OCI-LY1 (cell line): ENCODE measurements at regions not wholly inside any gene's neighbourhood (a gene's known extent, or its start where the extent isn't known, plus 50 kb on each side); places are given as distances from the start of the nearest gene placed in this dataset.

Source experiments
- H2AFZ ChIP-seq: fragments of 200-600 bp; sonication (generic), shearing (Covaris generic); 2 replicates; pipeline ENCODE4 v1.6.0; 2014; ENCODE audit warnings: antibody characterized with exemption, mild to moderate bottlenecking, low read length
- H3F3A ChIP-seq: fragments of 200-600 bp; sonication (generic), shearing (Covaris generic); 2 replicates; pipeline ENCODE4 v1.6.0; 2014; ENCODE audit warnings: mild to moderate bottlenecking, antibody characterized with exemption, low read length, moderate library complexity; ENCODE audit not compliant: insufficient read depth
- H3K27ac ChIP-seq: fragments of 200-600 bp; sonication (generic); 2 replicates; pipeline ENCODE4 v1.5.1; 2014; ENCODE audit warnings: low read length, mixed run types, mild to moderate bottlenecking, low read depth; ENCODE audit not compliant: poor library complexity, severe bottlenecking
- H3K27me3 ChIP-seq: fragments of 200-600 bp; sonication (generic); 2 replicates; pipeline ENCODE4 v1.6.0; 2014; ENCODE audit warnings: antibody characterized with exemption, mild to moderate bottlenecking, low read length, moderate library complexity; ENCODE audit not compliant: insufficient read depth
- H3K36me3 ChIP-seq: fragments of 200-600 bp; sonication (generic); 2 replicates; pipeline ENCODE4 v1.6.1; 2014; ENCODE audit warnings: mild to moderate bottlenecking, antibody characterized with exemption, low read length, moderate library complexity, mixed read lengths; ENCODE audit not compliant: insufficient read depth
- H3K4me1 ChIP-seq: fragments of 200-600 bp; sonication (generic); 2 replicates; pipeline ENCODE4 v1.5.1; 2014; ENCODE audit warnings: mild to moderate bottlenecking, low read length, moderate library complexity; ENCODE audit not compliant: insufficient read depth, severe bottlenecking
- H3K4me2 ChIP-seq: fragments of 200-600 bp; sonication (generic), shearing (Covaris generic); 2 replicates; pipeline ENCODE4 v1.6.1; 2014; ENCODE audit warnings: low read length
- H3K4me3 ChIP-seq: fragments of 200-600 bp; sonication (generic); 2 replicates; pipeline ENCODE4 v1.5.1; 2014; ENCODE audit warnings: low read length, low read depth, mild to moderate bottlenecking, mixed read lengths; ENCODE audit not compliant: poor library complexity, severe bottlenecking
- H3K79me2 ChIP-seq: fragments of 200-600 bp; shearing (Covaris generic); 2 replicates; pipeline ENCODE4 v1.6.1; 2016; ENCODE audit warnings: mixed run types, low read length, mixed read lengths; ENCODE audit not compliant: insufficient read depth
- H3K9ac ChIP-seq: fragments of 200-600 bp; sonication (generic), shearing (Covaris generic); 2 replicates; pipeline ENCODE4 v1.6.1; 2014; ENCODE audit warnings: mild to moderate bottlenecking, low read length, mixed read lengths
- H3K9me2 ChIP-seq: fragments of 200-600 bp; sonication (generic), shearing (Covaris generic); 2 replicates; pipeline ENCODE4 v1.6.1; 2014; ENCODE audit warnings: low read depth, mild to moderate bottlenecking, low read length, mixed read lengths
- H3K9me3 ChIP-seq: fragments of 200-600 bp; shearing (Covaris generic); 2 replicates; pipeline ENCODE4 v1.6.1; 2014; ENCODE audit warnings: low read length, mixed read lengths
- H4K20me1 ChIP-seq: fragments of 200-600 bp; sonication (generic), shearing (Covaris generic); 2 replicates; pipeline ENCODE4 v1.6.0; 2016; ENCODE audit warnings: mild to moderate bottlenecking, low read length; ENCODE audit not compliant: insufficient read depth
- CTCF ChIP-seq: fragments of 200-600 bp; sonication (generic), shearing (Covaris generic); IDR thresholded peaks from 2 replicates; pipeline ENCODE4 v1.5.1; 2017; ENCODE audit warnings: mild to moderate bottlenecking, antibody characterized with exemption, low read length, moderate library complexity, mixed read lengths
- EZH2 ChIP-seq: fragments of 200-600 bp; sonication (generic), shearing (Covaris generic); IDR thresholded peaks from 2 replicates; pipeline ENCODE4 v1.8.0; 2017; ENCODE audit warnings: borderline replicate concordance, mixed run types, mild to moderate bottlenecking, antibody characterized with exemption, low read length, moderate library complexity, mixed read lengths

GRCh38 chr3:72636969-72637597 is 211.2 kb downstream of the SHQ1 start:
- Histone ChIP-seq H3K27ac (no peak overlapping the region), H3K4me2 (no peak overlapping the region), H4K20me1 (no peaks in the 10 kb centered on the region), H3F3A (no peaks in the 10 kb centered on the region), H3K9ac (no peak overlapping the region), H3K27me3 (no peaks in the 10 kb centered on the region), H3K36me3 (no peaks in the 10 kb centered on the region), H3K4me1 (no peaks in the 10 kb centered on the region), H3K79me2 (no peaks in the 10 kb centered on the region), H3K4me3 (no peak overlapping the region), H2AFZ (no peak overlapping the region), H3K9me2 (no peaks in the 10 kb centered on the region), H3K9me3 (no peaks in the 10 kb centered on the region)
- no peak for TF ChIP-seq EZH2
- TF ChIP-seq CTCF = no peak

GRCh38 chr3:72635551-72635950 is 212.7 kb downstream of the SHQ1 start:
- H3K9ac ChIP-seq = no peak overlapping the region
- H3K4me1 ChIP-seq = no peaks in the 10 kb centered on the region
- no peaks in the 10 kb centered on the region for H4K20me1 ChIP-seq
- TF ChIP-seq EZH2 (no peak), CTCF (no peak)
- H3F3A ChIP-seq = no peaks in the 10 kb centered on the region
- no peak overlapping the region for H3K4me3 ChIP-seq
- H3K4me2 ChIP-seq = no peak overlapping the region
- H3K9me3 ChIP-seq = no peaks in the 10 kb centered on the region
- H3K79me2 ChIP-seq = no peaks in the 10 kb centered on the region
- H3K36me3 ChIP-seq = no peaks in the 10 kb centered on the region
- H3K9me2 ChIP-seq = no peaks in the 10 kb centered on the region
- H2AFZ ChIP-seq = no peak overlapping the region
- no peak overlapping the region for H3K27ac ChIP-seq
- H3K27me3 ChIP-seq = no peaks in the 10 kb centered on the region

- Histone ChIP-seq H4K20me1 (no peaks in the 10 kb centered on the region), H3K27me3 (no peaks in the 10 kb centered on the region), H3K4me3 (no peak overlapping the region), H3F3A (no peaks in the 10 kb centered on the region), H3K4me1 (no peaks in the 10 kb centered on the region), H3K9me3 (no peaks in the 10 kb centered on the region), H2AFZ (no peak overlapping the region), H3K4me2 (no peak overlapping the region), H3K27ac (no peak overlapping the region), H3K9me2 (no peaks in the 10 kb centered on the region), H3K79me2 (no peaks in the 10 kb centered on the region), H3K36me3 (no peaks in the 10 kb centered on the region), H3K9ac (no peak overlapping the region)
- TF ChIP-seq CTCF (no peak), EZH2 (no peak)
These were observed 214.1 kb downstream of the SHQ1 start for GRCh38 chr3:72634128-72634527.
